Stomach (tissue), 8 donors: ENCODE measurements at regions not wholly inside any gene's neighbourhood (a gene's known extent, or its start where the extent isn't known, plus 50 kb on each side); places are given as distances from the start of the nearest gene placed in this dataset.

ENCODE experiments used
- DNase-seq, 2 donors: peaks; one replicate each; pipeline versions ENCODE4 v3.0.0 to v3.0.0-alpha.2; 2013 to 2019
- H3K27ac ChIP-seq, 5 donors: fragments of 200-600 bp in 4 of 5; sonication (generic) in 4 of 5; one replicate each; pipeline ENCODE4 v1.5.1; 2013 to 2019; ENCODE audit warnings: mild to moderate bottlenecking in 1 of 5, moderate library complexity in 1 of 5
- H3K27me3 ChIP-seq, 3 donors: fragments of 200-600 bp; sonication (generic); one replicate each; pipeline ENCODE4 v1.5.1; 2017 to 2019; ENCODE audit warnings: mixed run types in 1 of 3
- H3K36me3 ChIP-seq, 4 donors: fragments of 200-600 bp; sonication (generic); 1 replicate in 3 of 4; 2 replicates in 1 of 4; pipeline ENCODE4 v1.5.1; 2016 to 2019
- H3K4me1 ChIP-seq, 4 donors: fragments of 200-600 bp; sonication (generic); one replicate each; pipeline ENCODE4 v1.5.1; 2016 to 2019
- H3K4me3 ChIP-seq, 4 donors: fragments of 200-600 bp; sonication (generic) in 3 of 4; one replicate each; pipeline ENCODE4 v1.5.1; 2016 to 2019; ENCODE audit warnings: mild to moderate bottlenecking in 1 of 4
- H3K9me3 ChIP-seq, 4 donors: fragments of 200-600 bp; sonication (generic); one replicate each; pipeline ENCODE4 v1.5.1; 2016 to 2019
- CTCF ChIP-seq, 7 experiments: fragments of 450-650 bp in 4 of 7; fragments of 200-600 bp in 3 of 7; sonication (generic) in 3 of 7; IDR thresholded peaks; one replicate each; pipeline ENCODE4 v1.5.1; 2016 to 2019; ENCODE audit warnings: antibody characterized with exemption in 7 of 7, control low read depth in 2 of 7, mild to moderate bottlenecking in 1 of 7
- EP300 ChIP-seq: sonication (generic); formaldehyde crosslinking; IDR thresholded peaks from one replicate; pipeline ENCODE4 v1.6.1; 2017; ENCODE audit warnings: antibody characterized with exemption
- POLR2A ChIP-seq, 4 donors: fragments of 450-650 bp; IDR thresholded peaks; one replicate each; pipeline ENCODE4 v1.6.1; 2016; ENCODE audit warnings: antibody characterized with exemption in 4 of 4, control low read depth in 2 of 4, mild to moderate bottlenecking in 1 of 4, moderate library complexity in 1 of 4
- POLR2AphosphoS5 ChIP-seq, 3 donors: sonication (generic); formaldehyde crosslinking; IDR thresholded peaks; one replicate each; pipeline ENCODE4 v1.6.1; 2016; ENCODE audit warnings: antibody characterized with exemption in 3 of 3
- WGBS, 5 donors: extraction: QIAGEN DNeasy Blood & Tissue Kit in 3 of 5; methylation state at CpG; one replicate each; pipeline versions ENCODE4 v1.1.5 to v1.1.7; 2013 to 2018; 5-methylcytosine and 5-hydroxymethylcytosine counted together
- intact Hi-C: fragments of 100-400 bp; cut with DNase I; formaldehyde crosslinking; loops from one replicate; pipeline ENCODE4 v1.15.1; 2023; ENCODE audit warnings: low total_unique reads
- donor health status: healthy with polysubstance abuse.
- donor health status: Bipolar disorder and iron deficiency.
- donor health status: healthy.

GRCh38 chr11:134562196-134562595 is 150.2 kb upstream of the B3GAT1 start:
- TF ChIP-seq POLR2AphosphoS5 (IDR thresholded peaks at IDR 0.05) = no peak
- no peak for TF ChIP-seq EP300
- TF ChIP-seq POLR2A (IDR thresholded peaks at IDR 0.05) = no peak
- TF ChIP-seq CTCF (IDR thresholded peaks at IDR 0.05) = no peak
- H3K27me3 ChIP-seq = peaks cover 0 to 24% (median 0%) of the 10 kb centered on the region in 3 donors
- 59 to 74% (median 62%) methylated on average over 4 of the region's 4 CpGs for WGBS, 5 donors
- H3K4me3 ChIP-seq = no peak overlapping the region
- H3K4me1 ChIP-seq = no peaks in the 10 kb centered on the region
- H3K36me3 ChIP-seq = no peaks in the 10 kb centered on the region
- intact Hi-C loops = no loop called here
- no peak overlapping the region for H3K27ac ChIP-seq
- no peak for DNase-seq
- H3K9me3 ChIP-seq = no peaks in the 10 kb centered on the region

- H3K4me1 ChIP-seq = no peaks in the 10 kb centered on the region
- intact Hi-C loops = no loop called here
- no peak for DNase-seq
Observed at GRCh38 chr11:134561331-134561720, 149.3 kb upstream of the B3GAT1 start.

GRCh38 chr11:134560566-134561330 is 148.7 kb upstream of the B3GAT1 start:
- intact Hi-C loops = no loop called here

More at GRCh38 chr11:134561331-134561720, 149.3 kb upstream of the B3GAT1 start:
- Histone ChIP-seq H3K9me3 (no peaks in the 10 kb centered on the region), H3K27ac (no peak overlapping the region), H3K36me3 (no peaks in the 10 kb centered on the region), H3K4me3 (no peak overlapping the region), H3K27me3 (peaks cover 0 to 24% (median 0%) of the 10 kb centered on the region in 3 donors)
- WGBS, 5 donors = 73 to 81% (median 78%) methylated on average over 7 to 8 of the region's 8 CpGs
- TF ChIP-seq EP300 = no peak
- TF ChIP-seq CTCF (IDR thresholded peaks at IDR 0.05) = no peak
- no peak for TF ChIP-seq POLR2A (IDR thresholded peaks at IDR 0.05)
- TF ChIP-seq POLR2AphosphoS5 (IDR thresholded peaks at IDR 0.05) = no peak

DNA sequence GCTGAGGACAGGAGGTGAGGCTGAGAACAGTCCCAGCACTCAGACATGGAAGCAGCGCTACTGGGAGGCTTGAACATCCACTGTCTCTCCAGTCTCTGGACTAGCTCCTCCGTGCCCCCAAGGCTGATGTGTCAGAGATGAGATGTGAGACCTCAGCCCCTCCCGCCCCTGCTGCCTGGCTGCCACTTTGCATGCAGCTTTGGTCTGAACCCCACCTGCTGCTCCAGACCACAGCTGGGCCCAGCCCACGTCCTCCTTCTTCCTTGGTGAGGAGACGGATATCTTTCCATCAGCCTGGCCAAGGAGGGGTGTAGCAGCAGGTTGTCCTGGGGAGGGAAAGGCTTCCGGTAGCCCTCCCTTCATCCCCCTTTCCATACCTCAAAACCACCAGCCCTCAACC is 148.0 kb upstream of the B3GAT1 start:
- peaks cover 0 to 24% (median 0%) of the 10 kb centered on the region in 3 donors for H3K27me3 ChIP-seq
- H3K4me3 ChIP-seq = no peak overlapping the region
- H3K36me3 ChIP-seq = no peaks in the 10 kb centered on the region
- no peak overlapping the region for H3K27ac ChIP-seq
- WGBS, 5 donors = 59 to 84% (median 68%) methylated on average over 5 to 6 of the region's 6 CpGs
- TF ChIP-seq POLR2AphosphoS5 (IDR thresholded peaks at IDR 0.05) (no peak), CTCF (IDR thresholded peaks at IDR 0.05) (no peak), POLR2A (IDR thresholded peaks at IDR 0.05) (no peak), EP300 (no peak)
- H3K9me3 ChIP-seq = no peaks in the 10 kb centered on the region
- intact Hi-C loops = no loop called here
- no peak for DNase-seq
- no peaks in the 10 kb centered on the region for H3K4me1 ChIP-seq

More at GRCh38 chr11:134560566-134561330, 148.7 kb upstream of the B3GAT1 start:
- TF ChIP-seq EP300 (no peak), CTCF (IDR thresholded peaks at IDR 0.05) (no peak), POLR2AphosphoS5 (IDR thresholded peaks at IDR 0.05) (no peak), POLR2A (IDR thresholded peaks at IDR 0.05) (no peak)
- H3K4me1 ChIP-seq = no peaks in the 10 kb centered on the region
- H3K4me3 ChIP-seq = no peak overlapping the region
- H3K9me3 ChIP-seq = no peaks in the 10 kb centered on the region
- no peak overlapping the region for H3K27ac ChIP-seq
- H3K36me3 ChIP-seq = no peaks in the 10 kb centered on the region
- 55 to 77% (median 68%) methylated on average over 8 to 12 of the region's 12 CpGs for WGBS, 5 donors
- no peak for DNase-seq
- H3K27me3 ChIP-seq = peaks cover 0 to 24% (median 0%) of the 10 kb centered on the region in 3 donors
